ENCODE measurements at regions not wholly inside any gene's neighbourhood (a gene's known extent, or its start where the extent isn't known, plus 50 kb on each side); places are given as distances from the start of the nearest gene placed in this dataset.

DNA sequence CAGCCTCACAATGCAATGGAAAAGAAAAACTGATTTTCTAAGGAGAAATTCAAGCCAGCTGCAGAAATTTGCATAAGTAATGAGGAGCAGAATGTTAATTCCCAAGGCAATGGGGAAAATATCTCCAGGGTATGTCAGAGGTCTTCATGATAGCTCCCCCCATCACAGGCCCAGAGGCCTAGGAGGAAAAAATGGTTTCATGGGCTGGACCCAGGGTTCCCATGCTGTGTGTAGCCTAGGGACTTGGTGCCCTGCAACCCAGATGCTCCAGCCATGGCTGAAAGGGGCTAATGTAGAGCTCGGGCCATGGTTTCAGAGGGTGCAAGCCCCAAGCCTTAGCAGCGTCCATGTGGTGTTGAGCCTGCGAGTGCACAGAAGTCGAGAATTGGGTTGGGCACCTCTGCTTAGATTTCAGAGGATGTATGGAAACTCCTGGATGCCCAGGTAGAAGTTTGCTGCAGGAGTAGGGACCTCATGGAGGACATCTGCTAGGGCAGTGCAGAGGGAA is 53.5 kb upstream of the TEX13C start:
- Histone ChIP-seq H3K79me2 (ENCODE audit: control insufficient read depth, insufficient read depth, low read length) (no peaks in the 10 kb centered on the region), H2AFZ (ENCODE audit: low read length) (no peak overlapping the region), H3K27me3 (ENCODE audit: control insufficient read depth, insufficient read depth, low read length) (no peaks in the 10 kb centered on the region), H3K4me1 (ENCODE audit: control insufficient read depth, extremely low read depth, insufficient read depth, low read length) (no peaks in the 10 kb centered on the region), H3K9ac (ENCODE audit: insufficient read depth, low read length) (no peak overlapping the region), H3K27ac (ENCODE audit: insufficient read depth, low read length) (no peak overlapping the region), H3K4me3 (replicated peaks in 1 of 4; ENCODE audit: control extremely low read depth in 1 of 4, insufficient read depth in 1 of 4, low read depth in 3 of 4, low read length in 4 of 4) (no peak overlapping the region), H3K4me2 (ENCODE audit: extremely low read depth, insufficient read depth, low read length) (no peak overlapping the region), H3K36me3 (ENCODE audit: control insufficient read depth, insufficient read depth, low read length) (no peaks in the 10 kb centered on the region), H4K20me1 (ENCODE audit: control insufficient read depth, extremely low read depth, insufficient read depth, low read length) (no peaks in the 10 kb centered on the region), H3K9me3 (ENCODE audit: control insufficient read depth, insufficient read depth, low read depth, low read length) (no peaks in the 10 kb centered on the region)
- no peak for DNase-seq (ENCODE audit: low read depth in 2 of 2)
- TF ChIP-seq, protein P1, sequence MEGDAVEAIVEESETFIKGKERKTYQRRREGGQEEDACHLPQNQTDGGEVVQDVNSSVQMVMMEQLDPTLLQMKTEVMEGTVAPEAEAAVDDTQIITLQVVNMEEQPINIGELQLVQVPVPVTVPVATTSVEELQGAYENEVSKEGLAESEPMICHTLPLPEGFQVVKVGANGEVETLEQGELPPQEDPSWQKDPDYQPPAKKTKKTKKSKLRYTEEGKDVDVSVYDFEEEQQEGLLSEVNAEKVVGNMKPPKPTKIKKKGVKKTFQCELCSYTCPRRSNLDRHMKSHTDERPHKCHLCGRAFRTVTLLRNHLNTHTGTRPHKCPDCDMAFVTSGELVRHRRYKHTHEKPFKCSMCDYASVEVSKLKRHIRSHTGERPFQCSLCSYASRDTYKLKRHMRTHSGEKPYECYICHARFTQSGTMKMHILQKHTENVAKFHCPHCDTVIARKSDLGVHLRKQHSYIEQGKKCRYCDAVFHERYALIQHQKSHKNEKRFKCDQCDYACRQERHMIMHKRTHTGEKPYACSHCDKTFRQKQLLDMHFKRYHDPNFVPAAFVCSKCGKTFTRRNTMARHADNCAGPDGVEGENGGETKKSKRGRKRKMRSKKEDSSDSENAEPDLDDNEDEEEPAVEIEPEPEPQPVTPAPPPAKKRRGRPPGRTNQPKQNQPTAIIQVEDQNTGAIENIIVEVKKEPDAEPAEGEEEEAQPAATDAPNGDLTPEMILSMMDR (conservative IDR thresholded peaks at IDR 0.05 in 1 of 2, IDR thresholded peaks at IDR 0.05 in 1 of 2; ENCODE audit: low read depth in 1 of 2, low read length in 2 of 2), result no peak
- TF ChIP-seq EZH2 (IDR thresholded peaks at IDR 0.05; ENCODE audit: low read length, missing control alignments), result no peak

Data from fibroblast of lung (primary cell).